ENCODE measurements at regions not wholly inside any gene's neighbourhood (a gene's known extent, or its start where the extent isn't known, plus 50 kb on each side); places are given as distances from the start of the nearest gene placed in this dataset.

DNA sequence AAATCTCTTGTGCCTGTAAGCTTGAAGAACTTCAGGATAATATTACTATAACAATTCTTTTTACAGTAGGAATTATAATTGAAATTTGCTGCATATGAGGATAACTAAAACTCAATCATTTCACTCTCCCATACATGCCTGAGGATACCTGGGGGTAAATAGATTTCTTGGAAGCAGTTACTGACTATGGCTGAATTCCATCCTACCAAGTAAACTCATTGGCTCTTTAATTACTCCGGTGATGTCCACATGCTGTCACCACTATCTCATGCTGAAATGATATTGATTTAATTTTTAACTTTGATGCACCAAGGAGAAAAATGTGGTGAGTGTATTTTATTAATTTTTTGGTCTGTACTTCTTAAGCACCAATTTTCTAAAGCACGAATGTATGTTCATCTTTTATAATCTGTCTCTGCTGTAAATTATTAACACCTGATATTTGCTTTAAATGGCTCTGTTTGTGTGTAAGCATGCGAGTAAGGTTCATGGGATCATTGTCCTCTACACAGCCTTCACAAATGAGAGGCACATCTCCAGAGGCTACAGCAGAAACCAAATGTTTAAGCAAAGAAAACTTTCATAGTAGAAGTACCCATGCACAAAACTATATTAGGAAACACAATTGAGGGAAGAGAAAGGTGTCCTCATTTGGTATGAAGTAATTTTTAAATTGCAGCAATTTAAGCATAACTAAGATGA is 164.2 kb upstream of the POU3F2 start:
- ChIA-PET POLR2A (no interaction called here), CTCF (no interaction called here)
- no peak for DNase-seq (ENCODE audit: low read depth, low spot score)
- H3K4me3 ChIP-seq (ENCODE audit: low read depth, low read length), result no peak overlapping the region
- H3K27ac ChIP-seq (ENCODE audit: low read depth, low read length), result no peak overlapping the region
- no peaks in the 10 kb centered on the region for H3K27me3 ChIP-seq (ENCODE audit: control insufficient read depth, insufficient read depth, low read length)
- TF ChIP-seq, protein P1, sequence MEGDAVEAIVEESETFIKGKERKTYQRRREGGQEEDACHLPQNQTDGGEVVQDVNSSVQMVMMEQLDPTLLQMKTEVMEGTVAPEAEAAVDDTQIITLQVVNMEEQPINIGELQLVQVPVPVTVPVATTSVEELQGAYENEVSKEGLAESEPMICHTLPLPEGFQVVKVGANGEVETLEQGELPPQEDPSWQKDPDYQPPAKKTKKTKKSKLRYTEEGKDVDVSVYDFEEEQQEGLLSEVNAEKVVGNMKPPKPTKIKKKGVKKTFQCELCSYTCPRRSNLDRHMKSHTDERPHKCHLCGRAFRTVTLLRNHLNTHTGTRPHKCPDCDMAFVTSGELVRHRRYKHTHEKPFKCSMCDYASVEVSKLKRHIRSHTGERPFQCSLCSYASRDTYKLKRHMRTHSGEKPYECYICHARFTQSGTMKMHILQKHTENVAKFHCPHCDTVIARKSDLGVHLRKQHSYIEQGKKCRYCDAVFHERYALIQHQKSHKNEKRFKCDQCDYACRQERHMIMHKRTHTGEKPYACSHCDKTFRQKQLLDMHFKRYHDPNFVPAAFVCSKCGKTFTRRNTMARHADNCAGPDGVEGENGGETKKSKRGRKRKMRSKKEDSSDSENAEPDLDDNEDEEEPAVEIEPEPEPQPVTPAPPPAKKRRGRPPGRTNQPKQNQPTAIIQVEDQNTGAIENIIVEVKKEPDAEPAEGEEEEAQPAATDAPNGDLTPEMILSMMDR (IDR thresholded peaks at IDR 0.05; ENCODE audit: low read depth, low read length), result no peak
- H3K9me3 ChIP-seq (ENCODE audit: control insufficient read depth, insufficient read depth, low read length), result no peaks in the 10 kb centered on the region

DNA sequence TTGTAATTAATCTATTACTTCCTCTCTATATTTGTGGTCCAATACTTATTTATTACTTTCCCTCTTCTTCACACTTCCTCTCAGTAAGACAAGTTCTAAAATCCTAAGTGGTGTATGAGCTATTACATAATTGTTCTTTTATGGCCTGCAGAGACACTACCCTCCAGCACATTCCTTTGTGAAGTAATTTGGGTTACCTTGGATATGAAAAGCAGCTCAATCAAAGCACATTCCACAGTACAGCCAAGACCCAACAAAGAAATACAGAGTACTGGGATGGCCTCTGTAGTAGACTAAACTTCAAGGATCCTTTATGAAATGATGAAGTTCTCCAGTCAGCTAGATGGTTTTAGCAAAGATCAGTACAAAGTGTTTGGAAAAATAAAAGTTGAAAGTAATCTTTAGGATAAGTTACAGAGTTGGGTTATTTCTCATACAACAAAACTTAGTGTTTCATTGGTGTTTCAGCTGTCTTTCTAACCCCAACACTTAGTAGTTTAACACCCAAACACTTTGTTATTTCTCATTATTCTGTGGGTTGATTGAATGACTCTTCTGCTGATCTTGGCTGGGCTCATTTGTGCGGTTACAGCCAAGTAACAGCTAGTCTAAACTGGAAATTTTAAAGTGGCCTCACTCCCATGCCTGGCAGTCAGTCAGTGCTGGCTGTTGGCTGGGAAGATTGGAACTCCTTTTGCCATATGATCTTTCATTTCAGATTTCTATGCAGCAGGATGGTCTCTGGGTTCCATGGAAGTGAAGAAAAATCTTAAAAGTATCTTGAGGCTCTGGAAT is 161.5 kb upstream of the POU3F2 start:
- CTCF ChIA-PET, result no interaction called here
- H3K9me3 ChIP-seq (ENCODE audit: control insufficient read depth, insufficient read depth, low read length), result no peaks in the 10 kb centered on the region
- no peaks in the 10 kb centered on the region for H3K27me3 ChIP-seq (ENCODE audit: control insufficient read depth, insufficient read depth, low read length)
- TF ChIP-seq, protein P1 (IDR thresholded peaks at IDR 0.05; ENCODE audit: low read depth, low read length), result no peak
- no peak overlapping the region for H3K27ac ChIP-seq (ENCODE audit: low read depth, low read length)
- POLR2A ChIA-PET, result no interaction called here
- no peak overlapping the region for H3K4me3 ChIP-seq (ENCODE audit: low read depth, low read length)
- DNase-seq (ENCODE audit: low read depth, low spot score), result no peak

DNA sequence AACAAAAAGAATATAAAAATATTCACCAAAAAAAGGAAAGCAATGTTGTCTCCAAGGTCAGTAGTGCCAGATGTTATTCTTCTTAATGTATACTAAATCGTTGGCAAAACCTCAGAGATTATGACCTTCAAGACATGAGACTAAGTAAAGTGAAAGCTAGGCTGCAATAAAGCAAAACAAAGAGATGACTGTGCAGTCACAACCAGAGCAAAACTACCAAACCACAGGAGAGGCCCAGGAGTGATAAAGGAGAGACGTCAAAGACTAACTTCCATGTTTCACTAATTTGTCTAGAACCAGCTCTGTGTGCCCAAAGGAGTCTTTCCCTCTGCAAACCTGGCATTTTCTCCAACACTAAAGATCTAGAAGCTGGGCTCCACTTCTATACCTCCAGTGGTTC is 155.9 kb upstream of the POU3F2 start:
- DNase-seq (ENCODE audit: low read depth, low spot score), result no peak
- Histone ChIP-seq H3K4me3 (ENCODE audit: low read depth, low read length) (no peak overlapping the region), H3K27ac (ENCODE audit: low read depth, low read length) (no peak overlapping the region), H3K27me3 (ENCODE audit: control insufficient read depth, insufficient read depth, low read length) (no peaks in the 10 kb centered on the region), H3K9me3 (ENCODE audit: control insufficient read depth, insufficient read depth, low read length) (no peaks in the 10 kb centered on the region)
- POLR2A ChIA-PET, result no interaction called here
- TF ChIP-seq, protein P1 (IDR thresholded peaks at IDR 0.05; ENCODE audit: low read depth, low read length), result no peak
- CTCF ChIA-PET, result no interaction called here

DNA sequence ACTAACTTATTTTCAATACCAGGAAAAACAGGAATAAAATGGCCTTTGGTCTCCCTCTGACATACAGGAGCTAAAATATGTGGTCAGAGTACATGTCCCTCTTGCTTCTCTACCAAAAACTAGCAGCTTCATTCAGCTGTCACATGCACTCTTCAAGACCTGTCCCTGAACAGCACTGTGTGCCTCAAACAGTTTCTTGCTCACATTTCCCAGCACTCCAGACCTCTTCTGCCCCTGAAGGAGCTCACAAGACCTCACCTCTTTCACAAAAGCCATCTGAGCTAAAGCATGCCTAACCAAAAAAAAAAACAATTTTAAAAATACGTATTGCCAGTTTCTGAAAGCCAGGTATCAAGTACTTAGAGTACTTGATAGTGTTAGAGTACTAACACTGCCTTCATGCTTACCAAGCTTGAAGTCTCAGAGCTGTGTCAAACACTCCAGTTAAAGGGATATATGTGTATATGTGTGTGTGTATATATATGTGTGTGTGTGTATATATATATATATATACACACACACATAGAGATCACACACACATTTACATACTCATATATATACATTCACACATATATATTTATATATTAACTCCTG is 148.3 kb upstream of the POU3F2 start:
- no peak overlapping the region for H3K27ac ChIP-seq (ENCODE audit: low read depth, low read length)
- H3K4me3 ChIP-seq (ENCODE audit: low read depth, low read length), result no peak overlapping the region
- no peaks in the 10 kb centered on the region for H3K27me3 ChIP-seq (ENCODE audit: control insufficient read depth, insufficient read depth, low read length)
- CTCF ChIA-PET, result no interaction called here
- POLR2A ChIA-PET, result no interaction called here
- TF ChIP-seq, protein P1 (IDR thresholded peaks at IDR 0.05; ENCODE audit: low read depth, low read length), result no peak
- no peak for DNase-seq (ENCODE audit: low read depth, low spot score)
- no peaks in the 10 kb centered on the region for H3K9me3 ChIP-seq (ENCODE audit: control insufficient read depth, insufficient read depth, low read length)

DNA sequence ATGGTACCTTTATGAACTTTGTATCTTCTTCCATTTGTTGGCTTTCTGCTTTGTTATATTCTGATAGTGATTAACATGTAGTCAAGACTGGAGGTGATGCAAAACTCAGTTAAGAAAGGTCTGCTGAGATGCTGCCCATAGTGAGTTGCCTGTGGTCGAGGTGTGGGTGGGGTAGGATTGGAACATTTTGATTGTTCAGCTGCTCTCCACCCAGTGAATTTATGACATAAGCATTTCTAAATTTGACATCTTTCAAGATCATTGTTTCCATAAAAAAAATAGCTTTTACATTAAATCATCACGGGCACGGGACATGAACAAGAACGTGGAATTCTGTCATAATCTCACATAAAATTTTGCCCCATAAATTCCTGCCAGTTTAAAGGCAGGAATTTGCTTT is 146.6 kb upstream of the POU3F2 start:
- no peak overlapping the region for H3K27ac ChIP-seq (ENCODE audit: low read depth, low read length)

More for the DNA sequence above, 146.6 kb upstream of the POU3F2 start:
- CTCF ChIA-PET, result no interaction called here
- POLR2A ChIA-PET, result no interaction called here
- TF ChIP-seq, protein P1 (IDR thresholded peaks at IDR 0.05; ENCODE audit: low read depth, low read length), result no peak
- no peak for DNase-seq (ENCODE audit: low read depth, low spot score)
- Histone ChIP-seq H3K9me3 (ENCODE audit: control insufficient read depth, insufficient read depth, low read length) (no peaks in the 10 kb centered on the region), H3K27me3 (ENCODE audit: control insufficient read depth, insufficient read depth, low read length) (no peaks in the 10 kb centered on the region), H3K4me3 (ENCODE audit: low read depth, low read length) (no peak overlapping the region)

Data from AG04450 (cell line).